ENCODE measurements at regions not wholly inside any gene's neighbourhood (a gene's known extent, or its start where the extent isn't known, plus 50 kb on each side); places are given as distances from the start of the nearest gene placed in this dataset.
A peak's percentile ranks its signal among the peaks of the same experiment; 100 is the strongest.

DNA sequence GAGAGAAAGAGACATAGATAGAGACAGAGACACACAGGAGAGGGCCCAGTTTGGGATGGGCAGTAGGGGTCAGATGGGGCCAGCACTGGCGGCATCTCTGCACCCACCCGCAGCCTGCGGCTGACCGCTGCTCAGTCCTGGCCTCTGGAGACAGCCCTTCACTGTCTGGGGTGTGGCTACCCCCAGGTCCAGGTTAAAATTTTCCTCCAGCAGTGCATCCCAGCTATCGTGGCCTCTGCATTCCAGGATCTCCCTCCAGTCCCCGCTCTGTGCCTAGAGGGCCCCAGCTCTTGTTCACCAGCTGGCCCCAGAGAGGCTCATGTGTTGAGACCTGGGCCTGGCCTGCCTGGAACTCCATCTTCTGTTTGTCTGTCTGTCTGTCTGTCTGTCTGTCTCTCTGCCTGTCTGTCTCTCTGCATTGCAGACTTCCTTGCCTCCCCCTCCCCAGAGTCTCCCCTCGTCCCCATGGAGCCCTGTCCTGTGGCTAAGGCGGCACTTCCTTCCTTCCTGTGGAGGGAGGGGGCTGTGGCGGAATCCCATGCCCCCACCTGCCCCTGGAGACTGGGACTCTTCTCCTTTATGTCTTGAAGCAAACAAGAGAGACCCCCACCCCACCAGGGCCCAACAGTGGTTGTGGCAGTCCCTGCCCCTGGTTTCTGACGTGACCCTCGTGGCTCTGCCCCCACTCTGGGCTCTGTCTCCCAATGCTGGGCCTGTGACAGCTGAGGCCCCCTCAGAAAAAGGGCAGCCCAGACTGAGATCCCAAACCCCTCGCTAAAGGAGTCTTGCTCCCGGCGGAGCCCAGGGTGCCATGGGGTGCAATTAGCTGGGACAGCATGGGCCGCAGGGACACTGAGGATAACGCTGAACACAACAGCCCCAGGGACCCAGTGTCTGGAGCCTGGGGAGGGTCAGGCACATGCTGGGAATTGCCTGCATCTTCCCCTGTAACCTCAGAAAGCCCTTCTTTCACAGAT lies 241.8 kb downstream of the NPHP4 start:
- TF ChIP-seq, protein P1, sequence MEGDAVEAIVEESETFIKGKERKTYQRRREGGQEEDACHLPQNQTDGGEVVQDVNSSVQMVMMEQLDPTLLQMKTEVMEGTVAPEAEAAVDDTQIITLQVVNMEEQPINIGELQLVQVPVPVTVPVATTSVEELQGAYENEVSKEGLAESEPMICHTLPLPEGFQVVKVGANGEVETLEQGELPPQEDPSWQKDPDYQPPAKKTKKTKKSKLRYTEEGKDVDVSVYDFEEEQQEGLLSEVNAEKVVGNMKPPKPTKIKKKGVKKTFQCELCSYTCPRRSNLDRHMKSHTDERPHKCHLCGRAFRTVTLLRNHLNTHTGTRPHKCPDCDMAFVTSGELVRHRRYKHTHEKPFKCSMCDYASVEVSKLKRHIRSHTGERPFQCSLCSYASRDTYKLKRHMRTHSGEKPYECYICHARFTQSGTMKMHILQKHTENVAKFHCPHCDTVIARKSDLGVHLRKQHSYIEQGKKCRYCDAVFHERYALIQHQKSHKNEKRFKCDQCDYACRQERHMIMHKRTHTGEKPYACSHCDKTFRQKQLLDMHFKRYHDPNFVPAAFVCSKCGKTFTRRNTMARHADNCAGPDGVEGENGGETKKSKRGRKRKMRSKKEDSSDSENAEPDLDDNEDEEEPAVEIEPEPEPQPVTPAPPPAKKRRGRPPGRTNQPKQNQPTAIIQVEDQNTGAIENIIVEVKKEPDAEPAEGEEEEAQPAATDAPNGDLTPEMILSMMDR (IDR thresholded peaks at IDR 0.05; ENCODE audit: insufficient read depth, low read depth, low read length, missing control alignments): no peak
- no peak for DNase-seq (ENCODE audit: low read depth)
- no peak overlapping the region for H3K4me3 ChIP-seq (ENCODE audit: low read depth, low read length)

DNA sequence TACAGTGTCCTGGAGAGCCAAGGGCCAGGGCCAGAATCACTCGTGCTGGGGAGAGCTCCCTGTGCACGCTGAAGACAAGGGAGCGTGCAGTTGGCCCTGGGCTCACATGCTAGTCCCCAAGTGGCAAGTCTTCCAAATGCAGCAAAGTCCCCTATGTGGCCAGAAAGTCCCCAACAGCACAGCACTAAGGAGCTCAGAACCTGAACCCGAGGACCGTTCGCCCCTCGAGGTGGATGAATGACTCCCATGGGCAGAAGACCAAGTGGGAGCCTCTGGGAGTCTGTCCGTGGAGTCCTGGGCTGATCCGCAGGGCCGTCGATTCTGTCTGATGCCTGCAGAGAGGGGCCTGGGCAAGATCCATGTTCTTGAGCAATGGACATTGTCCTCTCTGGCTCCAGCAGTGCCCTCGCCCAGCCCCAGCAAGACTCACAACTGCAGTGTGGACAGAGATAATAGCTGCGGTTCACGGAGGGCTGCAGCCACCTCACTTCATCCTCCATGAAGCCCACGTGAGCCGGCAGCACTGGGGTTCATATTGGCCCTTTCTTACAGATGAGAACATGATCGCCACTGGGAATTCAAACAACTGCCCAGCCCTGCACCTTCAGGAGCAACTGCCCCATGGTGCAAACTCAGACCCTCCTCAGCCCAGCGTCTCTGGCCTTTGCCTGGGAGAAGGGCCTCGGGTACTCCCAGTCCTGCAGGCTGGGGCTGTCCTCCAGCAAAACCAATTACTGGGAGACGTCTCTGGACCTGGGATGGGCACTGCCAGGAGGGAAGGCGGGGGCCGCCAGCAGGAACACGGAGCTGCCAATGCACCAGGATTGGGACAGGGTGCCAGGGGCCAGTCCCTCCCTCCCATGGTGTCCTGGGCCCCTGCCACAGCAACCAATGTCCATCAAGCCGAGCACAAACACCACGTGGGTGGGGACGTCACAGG lies 243.7 kb downstream of the NPHP4 start:
- H3K4me3 ChIP-seq (ENCODE audit: low read depth, low read length): no peak overlapping the region
- TF ChIP-seq, protein P1 (IDR thresholded peaks at IDR 0.05; ENCODE audit: insufficient read depth, low read depth, low read length, missing control alignments): no peak
- no peak for DNase-seq (ENCODE audit: low read depth)

DNA sequence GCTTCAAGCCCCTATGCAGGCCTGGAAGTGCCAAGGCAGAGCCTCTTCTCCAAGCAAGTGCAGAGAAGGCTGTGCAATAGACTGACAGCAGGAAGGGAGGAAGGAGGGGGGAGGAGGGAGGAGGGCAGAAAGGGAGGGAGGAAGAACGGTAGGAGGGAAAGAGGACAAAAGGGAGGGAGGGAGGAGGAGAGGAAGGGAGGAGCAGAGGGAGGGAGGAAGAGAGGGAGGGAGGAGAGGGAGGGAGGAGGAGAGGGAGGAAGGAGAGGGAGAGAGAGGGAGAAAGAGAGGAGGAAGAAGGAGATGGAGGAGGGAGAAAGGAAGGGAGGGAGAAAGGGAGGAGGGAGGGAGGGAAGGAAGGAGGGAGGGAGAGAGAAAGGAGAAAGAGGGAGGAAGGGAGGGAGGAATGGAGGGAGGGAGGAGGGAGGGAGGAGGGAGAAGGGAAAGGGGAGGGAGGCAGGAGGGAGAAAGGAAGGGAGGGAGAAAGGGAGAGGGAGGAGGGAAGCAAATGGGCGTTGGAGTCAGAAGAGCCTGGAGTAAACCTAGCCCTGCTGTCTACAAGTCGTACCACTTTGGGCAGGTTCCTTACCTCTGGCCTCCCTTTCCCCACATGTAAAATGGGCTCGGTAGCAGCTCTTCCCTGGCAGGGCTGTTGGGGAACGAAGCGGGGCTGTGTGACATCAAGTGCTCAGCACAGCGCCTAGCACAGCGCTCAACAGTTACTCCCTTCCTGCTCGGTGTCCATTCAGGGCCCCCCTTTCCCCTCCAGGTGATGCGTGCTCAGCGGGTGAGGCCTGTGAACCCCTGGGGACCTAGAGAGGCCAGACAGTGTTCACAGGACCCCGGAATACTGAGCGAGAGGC lies 244.6 kb downstream of the NPHP4 start:
- TF ChIP-seq, protein P1 (IDR thresholded peaks at IDR 0.05; ENCODE audit: insufficient read depth, low read depth, low read length, missing control alignments): no peak
- no peak overlapping the region for H3K4me3 ChIP-seq (ENCODE audit: low read depth, low read length)
- DNase-seq (ENCODE audit: low read depth): no peak

DNA sequence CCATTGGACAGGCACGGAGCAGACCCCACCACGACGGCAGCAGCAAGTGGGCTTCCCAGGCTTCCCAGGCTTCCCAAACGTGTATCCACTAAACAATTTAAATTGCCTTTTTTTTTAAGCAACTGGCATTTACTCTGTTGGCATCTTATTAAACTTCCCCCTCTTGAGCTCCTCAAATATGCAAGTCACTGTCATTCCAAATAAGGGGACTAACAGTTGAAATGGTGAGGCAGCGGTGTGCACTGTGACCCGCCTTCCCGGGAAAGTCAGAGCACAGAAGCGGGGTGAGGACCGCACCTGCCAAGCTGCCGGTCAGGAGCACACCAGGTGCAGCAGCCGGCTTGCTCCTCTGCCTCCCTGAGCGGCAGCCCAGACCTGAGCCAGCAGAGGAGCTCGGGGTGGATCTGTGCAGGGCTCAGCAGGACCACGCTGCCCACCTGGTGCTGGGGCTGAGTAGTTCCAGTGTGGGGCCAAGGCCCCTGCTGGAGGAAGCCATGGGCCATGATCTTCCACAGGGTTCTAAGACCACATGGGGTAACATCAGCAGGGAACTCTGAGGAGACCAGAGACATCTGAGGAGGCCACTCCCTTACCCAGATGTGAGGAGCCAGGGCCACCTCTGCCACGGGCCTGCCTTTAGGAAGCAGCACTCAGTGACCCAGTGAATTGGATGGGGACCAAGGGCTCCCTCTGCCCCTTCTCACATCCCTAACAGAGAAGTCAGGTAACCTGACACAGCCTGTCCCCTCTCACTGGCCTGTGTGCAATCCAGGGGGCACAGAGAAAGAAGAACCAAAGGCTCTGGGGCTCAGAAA lies 245.4 kb downstream of the NPHP4 start:
- H3K4me3 ChIP-seq (ENCODE audit: low read depth, low read length): no peak overlapping the region
- DNase-seq (ENCODE audit: low read depth): no peak
- TF ChIP-seq, protein P1 (IDR thresholded peaks at IDR 0.05; ENCODE audit: insufficient read depth, low read depth, low read length, missing control alignments): no peak

DNA sequence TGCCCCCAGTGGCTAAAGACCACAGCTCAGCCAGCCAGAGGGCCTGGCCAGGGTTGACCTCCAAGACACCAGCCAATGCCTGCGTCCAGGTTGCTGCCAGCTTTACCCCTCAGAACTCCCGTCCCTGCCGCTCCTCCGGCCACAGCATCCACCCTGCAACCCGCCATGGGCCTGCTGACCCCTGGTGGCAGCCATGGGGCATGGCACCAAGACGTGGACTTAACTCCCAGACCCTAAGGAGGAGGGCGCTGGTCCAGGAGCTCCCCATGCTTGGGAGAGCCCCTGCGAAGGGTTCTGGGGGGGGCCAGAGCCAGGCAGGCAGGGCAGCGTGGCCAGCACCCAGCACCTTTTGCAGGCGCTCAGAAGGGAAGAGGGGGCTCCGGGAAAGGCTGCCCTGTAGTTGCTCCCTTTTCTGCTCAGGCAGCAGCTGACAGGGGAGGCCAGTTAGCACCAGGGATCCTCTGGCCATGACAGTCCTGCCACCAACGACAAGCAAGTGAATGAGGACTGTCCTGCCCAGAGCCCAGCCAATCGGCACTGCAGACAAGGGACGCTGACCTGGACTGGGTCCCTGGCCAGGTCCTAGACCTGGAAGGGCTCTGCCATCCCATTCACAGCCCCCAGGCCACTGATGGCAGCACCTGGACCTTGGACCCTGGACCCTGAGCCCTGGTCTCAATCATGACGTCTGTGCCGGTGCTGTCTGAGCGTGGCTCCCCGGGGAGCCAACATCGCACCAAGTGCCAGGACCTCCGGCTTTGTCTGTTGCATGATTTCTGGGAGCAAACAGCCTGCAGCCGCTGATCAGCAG lies 246.2 kb downstream of the NPHP4 start:
- peak; percentile 75 for DNase-seq (ENCODE audit: low read depth)
- TF ChIP-seq, protein P1 (IDR thresholded peaks at IDR 0.05; ENCODE audit: insufficient read depth, low read depth, low read length, missing control alignments): peak; percentile 96
- H3K4me3 ChIP-seq (ENCODE audit: low read depth, low read length): no peak overlapping the region

All from GM12865 (cell line).